GM19351 (cell line): ENCODE measurements at regions not wholly inside any gene's neighbourhood (a gene's known extent, or its start where the extent isn't known, plus 50 kb on each side); places are given as distances from the start of the nearest gene placed in this dataset.
"Not testable (repeated sequence)": the region's sequence is repeated elsewhere in the genome, so short reads cannot be mapped to it uniquely, and the experiment has no call there.

Source experiments
- ATAC-seq: cut with Tn5 transposase; IDR thresholded peaks from one replicate; pipeline ENCODE4 v1.9.1; 2021; ENCODE audit warnings: mild to moderate bottlenecking, moderate library complexity; ENCODE audit not compliant: unreplicated experiment

DNA sequence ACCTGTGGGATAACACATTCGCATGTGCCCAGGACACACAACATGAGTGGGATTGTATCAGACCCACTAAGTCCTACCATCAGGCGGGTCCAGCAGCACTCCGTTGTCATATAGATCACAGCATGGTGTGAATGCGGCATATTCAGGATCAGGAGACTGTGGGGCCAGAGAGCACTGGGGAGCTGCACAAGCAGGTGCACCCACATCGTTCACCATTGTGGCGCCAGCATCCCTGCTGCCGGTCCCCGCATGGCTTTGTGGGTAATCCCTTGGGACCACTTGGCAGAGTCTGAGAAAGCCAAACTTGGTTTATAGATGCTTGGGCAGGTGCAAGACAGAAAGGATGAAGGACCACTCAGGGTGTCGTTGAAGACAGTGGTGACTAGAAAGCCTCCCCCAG, 201.6 kb upstream of the B3GAT1 start:
- ATAC-seq, result no peak

DNA sequence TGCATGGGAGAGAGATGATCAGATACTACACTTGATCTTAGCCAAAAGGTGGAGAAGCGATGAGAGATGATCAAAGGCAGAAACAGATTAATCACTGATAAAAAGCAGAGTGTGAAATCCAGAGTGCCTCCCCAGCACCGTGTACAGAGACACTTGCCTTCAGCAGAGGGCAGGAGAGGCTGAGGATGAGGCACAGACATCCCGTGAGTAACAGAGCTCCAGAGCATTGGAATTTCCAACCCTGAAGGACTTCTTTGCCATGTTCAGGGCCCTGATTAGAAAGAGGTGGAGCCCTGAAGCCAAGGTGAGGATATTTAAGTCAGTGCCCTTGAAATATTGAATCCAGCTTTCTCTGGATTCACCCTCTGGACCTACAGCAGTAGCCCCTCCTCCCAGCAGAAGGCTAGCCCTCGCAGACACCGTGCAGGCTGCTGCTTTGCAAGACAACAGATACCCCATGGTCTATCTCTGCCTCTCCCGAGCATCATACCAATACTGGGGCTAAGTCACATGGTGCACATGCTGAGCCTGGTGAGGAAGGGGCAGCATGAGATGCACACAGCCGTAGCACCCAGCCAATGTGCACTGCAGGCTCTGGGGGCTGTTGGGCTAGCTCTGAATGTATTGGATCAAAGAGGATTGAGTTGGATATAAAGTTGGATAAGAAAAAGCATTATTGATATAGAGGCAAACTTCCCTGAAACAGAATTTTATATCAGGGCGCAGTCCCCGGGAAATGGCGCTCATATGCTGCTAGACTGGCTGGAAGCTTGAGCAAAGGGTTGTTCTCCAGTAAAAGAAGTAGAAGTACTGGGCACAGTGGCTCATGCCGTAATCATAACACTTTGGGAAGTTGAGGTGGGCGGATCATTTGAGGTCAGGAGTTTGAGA, 200.3 kb upstream of the B3GAT1 start:
- ATAC-seq, result no peak

DNA sequence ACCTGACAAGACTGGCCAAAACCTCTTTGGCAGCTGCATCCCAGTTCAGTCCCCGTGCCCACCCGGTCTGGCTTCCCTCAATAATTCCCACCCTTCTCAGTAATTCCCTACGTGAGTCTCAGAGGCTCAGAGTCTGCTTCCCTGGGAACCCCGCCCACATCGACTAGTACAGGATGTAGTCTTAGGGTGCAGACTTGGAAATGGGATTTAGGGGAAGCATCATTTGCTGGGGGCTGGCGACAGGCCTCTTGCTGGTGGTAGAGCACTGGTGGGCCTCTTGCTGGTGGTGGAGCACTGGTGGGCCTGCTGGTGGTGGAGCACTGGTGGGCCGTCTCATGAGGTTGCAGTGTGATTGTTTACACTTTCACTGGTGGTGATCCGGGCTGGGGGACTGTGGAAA, 199.5 kb upstream of the B3GAT1 start:
- no peak for ATAC-seq

DNA sequence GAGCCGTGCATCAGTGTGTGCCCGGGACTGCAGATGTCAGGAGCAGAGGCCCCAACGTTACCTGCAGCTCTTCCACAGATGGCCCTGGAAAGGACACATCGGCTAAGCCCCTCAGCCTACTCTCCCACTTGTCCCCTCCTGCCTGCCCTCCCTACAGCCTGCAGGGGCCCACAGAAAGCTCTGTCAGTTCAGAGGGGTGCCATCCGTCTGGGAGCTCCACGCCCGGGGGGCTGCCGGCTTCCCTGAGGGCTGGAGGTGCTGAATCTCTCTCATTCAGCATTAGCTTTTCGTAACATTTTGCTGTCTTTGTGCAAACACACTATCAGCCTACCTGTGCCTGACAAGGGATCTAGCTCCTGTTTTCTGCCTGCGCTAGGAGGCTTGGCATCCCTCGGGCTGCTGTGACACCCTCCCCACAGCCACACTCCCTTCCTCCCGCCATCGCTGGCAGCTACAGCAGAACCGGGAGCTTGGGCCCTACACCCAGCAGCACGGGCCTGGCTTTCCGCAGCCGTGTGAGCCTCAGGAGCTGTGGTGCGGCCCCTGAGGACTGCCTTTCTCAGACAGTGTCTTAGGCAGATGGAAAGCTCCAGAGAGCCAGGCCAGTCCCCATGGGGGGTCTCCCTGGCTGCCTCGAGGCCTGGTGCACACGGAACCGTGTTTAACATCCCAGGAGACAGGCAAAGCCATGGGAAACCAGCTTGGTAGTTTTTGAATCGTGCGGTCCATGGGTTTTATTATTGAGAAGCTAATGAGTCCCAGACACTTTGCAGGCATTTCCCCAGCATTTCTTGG, 198.3 kb upstream of the B3GAT1 start:
- no peak for ATAC-seq

DNA sequence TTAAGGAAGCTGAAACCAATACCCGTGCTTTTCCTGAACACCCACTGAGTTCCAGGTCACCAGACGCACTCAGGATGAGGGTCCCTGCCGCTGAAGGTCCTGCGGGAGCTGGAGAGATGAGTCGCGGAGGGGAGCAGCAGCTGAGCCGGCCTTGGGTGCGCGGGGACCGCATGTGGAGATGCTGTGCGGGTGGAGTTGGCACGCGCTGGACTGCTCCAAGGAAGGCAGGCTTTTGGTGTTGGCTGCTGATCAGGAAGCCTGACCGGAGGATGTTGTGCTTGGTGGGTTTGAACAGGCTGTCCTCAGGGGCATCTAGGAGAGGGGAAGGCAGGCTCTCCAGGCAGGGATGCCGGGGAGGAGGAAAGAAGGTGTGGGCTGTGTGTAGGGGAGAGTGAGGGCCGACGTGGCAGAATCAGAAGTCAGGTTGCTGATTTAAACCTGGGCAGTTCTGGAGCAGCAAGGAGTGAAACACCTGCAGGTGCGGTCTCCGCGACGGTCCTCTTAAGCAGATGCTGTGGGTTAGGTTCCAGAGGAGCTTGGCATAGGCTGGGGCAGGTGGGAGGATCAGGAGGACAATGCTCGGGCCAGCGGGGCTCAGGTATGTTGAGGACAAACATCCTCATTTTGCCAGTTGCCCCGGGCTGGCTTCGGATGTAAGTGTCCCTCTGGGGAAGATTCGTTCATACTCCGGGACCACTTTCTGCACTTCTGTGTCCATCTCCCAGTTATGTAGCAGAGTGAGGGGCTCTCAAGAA, 197.5 kb upstream of the B3GAT1 start:
- ATAC-seq, result no peak

DNA sequence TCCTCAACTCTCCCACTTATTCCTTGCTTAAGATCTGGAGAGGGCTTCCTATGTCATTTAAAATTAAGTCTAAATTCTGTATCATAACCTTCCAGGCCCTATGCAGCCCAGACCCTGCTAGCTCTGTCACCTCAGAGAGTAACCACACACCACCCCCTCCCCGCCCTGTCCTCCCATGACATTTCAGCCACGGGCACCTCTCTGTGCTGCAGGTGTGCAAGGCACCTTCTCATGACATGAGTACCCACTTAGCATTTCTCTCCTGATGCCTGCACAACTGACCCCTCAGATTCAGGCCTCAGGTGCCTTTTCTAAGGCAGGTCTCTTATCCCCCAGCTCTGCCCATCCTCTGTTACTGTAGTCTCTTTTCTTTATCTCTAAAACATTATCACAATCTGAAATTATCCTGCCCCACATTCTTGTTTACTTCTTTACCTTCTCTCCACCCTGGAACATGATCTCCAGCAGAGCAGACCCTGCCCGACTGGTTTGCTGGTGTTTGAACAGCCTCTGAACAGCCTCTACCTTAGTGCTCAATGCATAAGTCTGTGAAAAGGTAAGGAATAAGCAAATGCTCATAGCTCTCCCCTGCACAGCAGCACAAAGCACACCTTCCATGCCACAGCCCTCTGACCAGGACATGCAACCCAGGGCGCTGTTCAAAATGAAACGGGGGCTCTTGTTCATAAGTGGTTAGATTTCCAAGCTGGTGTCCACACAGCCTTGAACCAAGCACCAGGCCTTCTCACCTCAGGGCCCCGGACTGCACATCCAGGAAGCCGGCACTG, 196.1 kb upstream of the B3GAT1 start:
- ATAC-seq, result no peak

DNA sequence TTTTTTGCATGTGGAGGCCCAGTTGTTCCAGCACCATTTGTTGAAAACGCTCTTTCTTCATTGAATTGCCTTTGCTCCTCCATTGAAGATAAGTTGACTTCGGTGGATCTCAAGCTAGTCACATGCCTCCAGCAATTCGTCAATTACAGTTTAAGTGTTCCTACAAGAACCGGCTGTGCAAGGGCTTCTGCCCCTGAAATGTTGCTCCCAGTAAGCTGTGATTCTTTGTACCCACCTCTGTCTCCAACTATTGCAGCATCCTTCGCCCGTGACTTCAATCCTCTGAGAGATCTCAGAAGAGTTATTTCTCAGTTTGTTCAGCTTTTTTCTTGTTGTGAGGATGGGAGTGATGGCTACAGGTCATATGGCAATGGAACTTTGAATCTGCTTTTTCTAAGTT, 194.2 kb upstream of the B3GAT1 start:
- ATAC-seq, result no peak

DNA sequence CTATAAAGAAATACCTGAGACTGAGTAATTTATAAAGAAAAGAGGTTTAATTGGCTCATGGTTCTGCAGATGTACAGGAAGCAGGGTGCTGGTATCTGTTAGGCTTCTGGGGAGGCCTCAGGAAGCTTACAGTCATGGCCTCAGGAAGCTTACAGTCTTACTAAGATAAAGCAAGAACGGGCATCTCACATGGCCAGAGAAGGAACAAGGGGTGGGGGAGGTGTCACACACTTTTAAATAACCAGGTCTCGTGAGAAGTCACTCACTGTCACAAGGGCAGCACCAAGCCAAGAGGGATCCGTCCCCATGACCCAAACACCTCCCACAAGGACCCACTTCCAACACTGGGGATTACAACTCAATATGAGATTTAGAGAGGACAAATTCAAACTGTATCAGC, 192.8 kb upstream of the B3GAT1 start:
- ATAC-seq, result no peak

DNA sequence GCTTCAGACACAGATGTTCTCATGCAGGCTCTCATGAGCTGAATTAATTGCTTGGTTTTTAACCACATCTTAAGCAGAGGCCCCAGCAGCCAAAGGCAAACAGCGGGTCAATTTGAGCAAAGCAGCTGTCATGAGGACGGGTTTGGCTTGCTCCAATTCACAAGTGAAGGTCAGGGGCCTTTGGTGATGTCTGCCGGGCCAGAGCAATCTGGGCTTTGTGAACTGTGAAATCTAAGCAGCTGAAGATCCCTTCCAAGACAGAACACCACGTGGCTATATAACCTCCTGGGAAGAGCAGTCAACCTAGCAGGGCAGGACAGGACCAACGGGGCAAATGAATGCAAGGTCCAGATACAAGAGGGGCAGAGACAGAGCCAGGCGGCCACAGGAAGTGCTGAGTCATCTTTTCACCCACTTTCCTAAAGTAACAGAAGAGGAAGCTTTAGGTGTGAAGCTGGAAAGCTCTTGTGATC, 187.3 kb upstream of the B3GAT1 start:
- no peak for ATAC-seq

DNA sequence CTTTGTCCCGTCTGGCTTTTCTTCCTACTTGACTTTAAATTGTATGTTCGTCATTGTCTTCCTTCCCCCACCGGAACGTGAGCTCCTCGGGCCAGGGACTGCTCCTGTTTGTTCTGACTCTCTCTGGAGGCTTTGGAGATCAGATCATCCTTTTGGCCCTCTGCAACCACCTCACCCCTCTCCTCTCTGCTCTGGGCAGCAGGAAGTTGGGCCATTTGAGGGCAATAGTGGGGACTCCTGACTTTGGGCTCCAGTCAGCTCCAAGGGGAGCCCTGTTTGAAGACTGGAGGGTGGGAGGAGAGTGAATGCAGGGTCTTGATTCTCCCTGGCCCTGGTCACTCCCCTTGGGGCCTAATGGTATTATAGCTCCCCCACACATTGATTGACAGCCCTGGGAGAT, 186.3 kb upstream of the B3GAT1 start:
- ATAC-seq, result no peak

DNA sequence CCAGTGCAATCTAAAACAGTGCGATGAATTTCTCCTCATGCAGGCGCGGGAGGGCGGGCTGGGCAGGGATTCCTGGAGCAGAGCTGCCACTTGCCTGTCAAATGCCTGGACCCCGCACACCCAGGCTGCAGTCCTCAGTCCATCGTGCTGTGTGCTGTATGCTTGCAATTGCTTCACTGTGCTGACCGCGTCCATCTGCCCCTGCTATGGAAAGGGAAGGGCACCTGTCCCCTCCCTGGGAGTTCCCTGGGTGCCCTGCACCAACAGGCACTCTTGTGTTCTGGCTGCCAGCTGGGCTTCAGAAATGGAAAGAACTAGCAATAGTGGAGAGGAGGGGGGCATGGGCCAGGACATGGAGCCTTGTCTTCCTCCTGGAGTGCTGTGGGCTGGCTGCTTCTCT, 185.4 kb upstream of the B3GAT1 start:
- no peak for ATAC-seq

DNA sequence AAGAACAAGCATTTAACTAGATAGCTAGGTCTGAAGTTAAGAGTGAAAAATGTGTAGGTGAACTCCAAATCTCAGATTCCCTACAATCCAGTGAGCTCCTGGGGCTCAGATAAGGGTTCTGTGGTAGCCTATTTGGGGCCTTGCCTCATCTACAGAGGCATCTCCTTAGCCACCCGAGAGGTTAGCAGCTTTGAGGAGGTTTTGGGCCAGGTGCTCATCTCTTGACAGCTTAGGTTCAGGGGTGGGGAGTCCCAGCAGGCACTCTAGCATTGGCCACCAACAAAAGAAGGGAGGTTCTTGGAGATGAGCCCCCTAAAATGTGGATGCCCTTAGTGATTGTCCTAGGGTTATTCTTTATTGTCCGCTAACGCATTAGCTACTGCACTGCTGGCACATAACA, 184.4 kb upstream of the B3GAT1 start:
- ATAC-seq, result no peak

DNA sequence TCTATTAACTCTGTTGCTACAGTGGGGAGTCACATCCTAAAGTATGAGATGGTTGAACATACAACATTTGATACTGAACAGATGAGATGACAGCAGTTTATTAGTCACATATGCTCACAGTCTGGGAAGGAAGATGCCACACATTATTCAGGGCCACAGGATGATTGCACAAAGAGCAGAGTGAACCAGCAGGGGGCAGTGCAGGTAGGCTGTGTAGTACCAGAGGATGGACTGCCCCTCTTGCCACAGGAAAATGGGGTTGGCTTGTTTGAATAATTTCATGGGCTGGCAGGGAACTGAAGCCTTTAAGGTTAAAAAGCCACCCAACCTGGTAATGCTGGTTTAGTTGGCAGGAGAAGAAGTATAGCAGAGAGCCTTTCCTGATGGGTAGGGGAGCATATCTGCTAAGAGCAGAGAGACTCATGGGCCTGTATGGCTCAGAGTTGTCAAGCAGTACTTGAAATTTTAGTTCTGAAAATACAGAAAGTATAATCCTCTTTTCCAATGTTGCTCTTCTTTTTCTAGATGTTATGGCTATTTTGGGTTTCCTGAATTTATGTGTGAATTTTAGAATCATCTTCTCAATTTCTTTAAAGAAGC, 180.4 kb upstream of the B3GAT1 start:
- ATAC-seq, result peak; percentile 75

DNA sequence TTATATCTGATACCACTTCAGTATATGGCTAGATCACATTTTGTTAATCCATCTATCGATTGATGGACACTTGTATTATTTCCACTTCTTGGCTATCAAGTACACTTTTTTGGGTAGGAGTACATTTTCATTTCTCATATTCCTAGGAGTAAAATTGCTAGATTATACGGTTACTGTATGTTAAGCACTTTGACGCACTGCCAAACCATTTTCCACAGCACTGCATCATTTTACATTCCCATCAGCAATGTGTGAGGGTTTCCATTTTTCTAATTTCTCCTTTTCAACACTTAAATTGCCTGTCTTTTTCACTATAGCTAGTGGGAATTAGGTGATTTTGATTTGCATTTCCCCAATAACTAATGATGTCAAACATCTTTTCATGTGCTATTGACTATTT, 179.3 kb upstream of the B3GAT1 start:
- ATAC-seq, result no peak

DNA sequence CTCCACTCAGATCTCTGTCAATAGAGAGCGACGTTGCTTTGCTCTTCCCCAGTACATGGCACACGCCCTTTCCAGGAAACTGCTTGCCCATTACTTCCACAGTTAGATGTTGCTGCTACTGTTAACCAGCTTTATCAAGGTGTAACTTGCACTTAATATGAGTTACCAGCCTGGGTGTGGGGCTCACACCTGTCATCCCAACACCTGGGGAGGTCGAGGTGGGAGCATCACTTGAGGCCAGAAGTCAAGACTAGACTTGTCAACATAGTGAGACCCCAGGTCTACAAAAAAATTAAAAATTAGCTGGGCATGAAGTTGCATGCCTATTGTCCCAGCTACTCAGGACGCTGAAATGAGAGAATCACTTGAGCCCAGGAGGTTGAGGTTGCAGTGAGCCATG, 177.1 kb upstream of the B3GAT1 start:
- no peak for ATAC-seq

DNA sequence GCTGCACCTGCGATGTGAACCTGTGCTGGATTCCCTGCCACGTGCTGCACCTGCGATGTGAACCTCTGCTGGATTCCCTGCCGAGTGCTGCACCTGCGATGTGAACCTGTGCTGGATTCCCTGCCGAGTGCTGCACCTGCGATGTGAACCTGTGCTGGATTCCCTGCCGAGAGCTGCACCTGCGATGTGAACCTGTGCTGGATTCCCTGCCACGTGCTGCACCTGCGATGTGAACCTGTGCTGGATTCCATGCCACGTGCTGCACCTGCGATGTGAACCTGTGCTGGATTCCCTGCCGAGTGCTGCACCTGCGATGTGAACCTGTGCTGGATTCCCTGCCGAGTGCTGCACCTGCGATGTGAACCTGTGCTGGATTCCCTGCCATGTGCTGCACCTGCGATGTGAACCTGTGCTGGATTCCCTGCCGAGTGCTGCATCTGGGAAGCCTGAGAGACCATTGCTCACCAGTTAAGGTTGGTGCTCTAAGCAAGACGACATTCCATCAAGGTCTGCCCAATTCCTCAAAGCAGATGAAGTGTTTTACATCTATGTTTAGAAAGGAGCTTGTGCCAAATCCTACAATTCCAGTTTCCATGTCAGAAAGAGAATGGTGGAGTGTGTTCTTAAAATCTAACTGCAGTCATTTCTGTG, 176.5 kb upstream of the B3GAT1 start:
- not testable (repeated sequence) for ATAC-seq

DNA sequence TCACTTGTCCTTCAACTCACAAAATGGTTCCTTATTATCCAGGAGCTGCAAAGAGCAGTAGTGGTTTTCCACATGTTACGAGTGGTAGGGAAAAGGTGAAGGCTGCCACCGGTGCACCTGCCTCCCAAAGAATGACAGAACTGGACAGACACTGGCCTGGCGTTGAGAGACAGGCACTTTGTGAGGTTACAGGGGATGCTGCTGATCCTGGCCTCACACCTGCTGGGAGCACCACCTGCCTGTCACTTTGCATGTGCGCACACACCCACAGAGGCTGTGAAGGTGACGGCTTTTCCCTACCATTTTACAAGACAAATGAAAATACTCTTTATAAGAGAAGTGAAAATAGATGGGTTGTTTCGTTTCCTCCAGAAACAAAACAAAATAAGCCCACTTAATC, 175.3 kb upstream of the B3GAT1 start:
- ATAC-seq, result peak; percentile 51

DNA sequence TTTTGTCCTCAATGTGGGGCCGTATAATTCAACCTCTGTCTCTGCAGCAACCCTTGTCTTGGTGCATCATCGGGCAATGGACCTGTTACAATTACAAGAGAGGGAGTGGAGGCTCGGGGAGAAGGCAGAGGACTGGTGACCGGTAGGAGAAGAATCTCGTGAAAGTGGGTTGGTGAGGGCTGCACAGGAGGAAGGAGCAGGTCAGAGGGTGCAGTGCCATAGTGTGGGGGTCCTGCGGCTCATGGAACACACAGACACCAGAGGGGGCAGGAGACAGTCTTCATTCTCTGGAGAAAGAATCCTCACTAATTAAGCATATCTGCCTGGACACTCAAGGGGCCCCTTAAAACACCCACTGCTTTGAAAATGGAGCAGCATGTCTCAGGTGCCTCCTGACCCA, 174.7 kb upstream of the B3GAT1 start:
- ATAC-seq, result no peak
